Calu3 (cell line): ENCODE measurements at regions not wholly inside any gene's neighbourhood (a gene's known extent, or its start where the extent isn't known, plus 50 kb on each side); places are given as distances from the start of the nearest gene placed in this dataset.

Experiments used
- BruUV-seq: library from RNA; stranded (reverse); fragments of 400-500 nt; replicated peaks from 2 replicates; lab custom pipeline; 2021; lab: Mats Ljungman, UMichigan
- CTCF ChIA-PET: fragments of 300-600 bp; sonication (Branson Sonifier 250); formaldehyde crosslinking; loops from one replicate; lab custom pipeline; 2022; ENCODE audit warnings: antibody characterized with exemption; lab: Charles Lee
- DNase-seq: peaks from one replicate; pipeline ENCODE4 v3.0.0; 2022
- H3K27ac Mint-ChIP-seq: one replicate; pipeline ENCODE4 v1.8.0; 2022; ENCODE audit warnings: mixed read lengths; ENCODE audit not compliant: unreplicated experiment
- H3K27me3 Mint-ChIP-seq: one replicate; pipeline ENCODE4 v1.8.0; 2022; ENCODE audit warnings: mixed read lengths; ENCODE audit not compliant: unreplicated experiment
- H3K36me3 Mint-ChIP-seq: one replicate; pipeline ENCODE4 v1.8.0; 2022; ENCODE audit warnings: mild to moderate bottlenecking, moderate library complexity, mixed read lengths; ENCODE audit not compliant: insufficient read depth, unreplicated experiment
- H3K4me1 Mint-ChIP-seq: one replicate; pipeline ENCODE4 v1.8.0; 2022; ENCODE audit warnings: mild to moderate bottlenecking, low read depth, mixed read lengths; ENCODE audit not compliant: unreplicated experiment
- H3K4me3 Mint-ChIP-seq: one replicate; pipeline ENCODE4 v1.8.0; 2022; ENCODE audit warnings: mild to moderate bottlenecking, low read depth, moderate library complexity, mixed read lengths; ENCODE audit not compliant: unreplicated experiment
- H3K9me3 Mint-ChIP-seq: one replicate; pipeline ENCODE4 v1.8.0; 2022; ENCODE audit warnings: low read depth, mixed read lengths; ENCODE audit not compliant: unreplicated experiment
- CTCF ChIP-seq: fragments of 200-600 bp; IDR thresholded peaks from one replicate; pipeline ENCODE4 v1.8.0; 2022; ENCODE audit warnings: antibody characterized with exemption; ENCODE audit not compliant: unreplicated experiment
- intact Hi-C: fragments of 100-400 bp; cut with micrococcal nuclease; formaldehyde crosslinking; loops from one replicate; pipeline ENCODE4 v1.10.0; 2022; ENCODE audit not compliant: unreplicated experiment

GRCh38 chr9:23005156-23005555, 558.5 kb downstream of the DMRTA1 start:
- Mint-ChIP-seq H3K4me1 (no peaks in the 10 kb centered on the region), H3K36me3 (no peaks in the 10 kb centered on the region), H3K4me3 (no peak overlapping the region), H3K27ac (no peak overlapping the region), H3K27me3 (no peaks in the 10 kb centered on the region), H3K9me3 (no peaks in the 10 kb centered on the region)
- no TSS peak for BruUV-seq
- DNase-seq, result no peak
- CTCF ChIA-PET, result no interaction called here
- intact Hi-C loops, result no loop called here
- TF ChIP-seq CTCF, result no peak

GRCh38 chr9:23006127-23006526, 559.5 kb downstream of the DMRTA1 start:
- no peaks in the 10 kb centered on the region for H3K27me3 Mint-ChIP-seq
- no peak overlapping the region for H3K4me3 Mint-ChIP-seq
- intact Hi-C loops, result no loop called here
- H3K36me3 Mint-ChIP-seq, result no peaks in the 10 kb centered on the region
- no peaks in the 10 kb centered on the region for H3K9me3 Mint-ChIP-seq
- no peak for DNase-seq
- no peak for TF ChIP-seq CTCF
- BruUV-seq, result no TSS peak
- no peak overlapping the region for H3K27ac Mint-ChIP-seq
- CTCF ChIA-PET, result no interaction called here
- no peaks in the 10 kb centered on the region for H3K4me1 Mint-ChIP-seq

GRCh38 chr9:23011669-23012068, 565.0 kb downstream of the DMRTA1 start:
- no peak overlapping the region for H3K4me3 Mint-ChIP-seq
- no peak for TF ChIP-seq CTCF
- no peaks in the 10 kb centered on the region for H3K36me3 Mint-ChIP-seq
- no peak overlapping the region for H3K27ac Mint-ChIP-seq
- no peaks in the 10 kb centered on the region for H3K9me3 Mint-ChIP-seq
- no TSS peak for BruUV-seq
- CTCF ChIA-PET, result no interaction called here
- intact Hi-C loops, result no loop called here
- no peaks in the 10 kb centered on the region for H3K27me3 Mint-ChIP-seq
- H3K4me1 Mint-ChIP-seq, result no peaks in the 10 kb centered on the region
- no peak for DNase-seq

- DNase-seq, result no peak
- no peak overlapping the region for H3K4me3 Mint-ChIP-seq
- no peak for TF ChIP-seq CTCF
- intact Hi-C loops, result no loop called here
- no TSS peak for BruUV-seq
- CTCF ChIA-PET, result no interaction called here
- no peak overlapping the region for H3K27ac Mint-ChIP-seq
- H3K9me3 Mint-ChIP-seq, result no peaks in the 10 kb centered on the region
- H3K4me1 Mint-ChIP-seq, result no peaks in the 10 kb centered on the region
- no peaks in the 10 kb centered on the region for H3K27me3 Mint-ChIP-seq
- no peaks in the 10 kb centered on the region for H3K36me3 Mint-ChIP-seq
Observed at GRCh38 chr9:23015557-23015956, 568.9 kb downstream of the DMRTA1 start.
